HG03095 (cell line): ENCODE measurements at regions not wholly inside any gene's neighbourhood (a gene's known extent, or its start where the extent isn't known, plus 50 kb on each side); places are given as distances from the start of the nearest gene placed in this dataset.

Source experiments
- ATAC-seq: cut with Tn5 transposase; IDR thresholded peaks from one replicate; pipeline ENCODE4 v1.9.1; 2021; ENCODE audit warnings: moderate library complexity; ENCODE audit not compliant: unreplicated experiment

DNA sequence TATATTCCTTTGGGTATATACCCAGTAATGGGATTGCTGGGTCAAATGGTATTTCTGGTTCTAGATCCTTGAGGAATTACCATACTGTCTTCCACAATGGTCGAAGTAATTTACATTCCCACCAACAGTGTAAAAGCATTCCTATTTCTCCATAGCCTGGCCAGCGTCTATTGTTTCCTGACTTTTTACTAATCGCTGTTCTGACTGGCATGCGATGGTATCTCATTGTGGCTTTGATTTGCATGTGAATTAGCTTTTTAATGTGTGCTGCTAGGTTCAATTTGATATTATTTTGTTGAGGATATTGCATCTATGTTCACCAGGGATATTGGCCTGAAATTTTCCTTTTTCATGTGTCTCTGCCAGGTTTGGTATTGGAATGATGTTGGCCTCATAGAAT, 67.4 kb upstream of the VRK2 start:
- ATAC-seq, result no peak

DNA sequence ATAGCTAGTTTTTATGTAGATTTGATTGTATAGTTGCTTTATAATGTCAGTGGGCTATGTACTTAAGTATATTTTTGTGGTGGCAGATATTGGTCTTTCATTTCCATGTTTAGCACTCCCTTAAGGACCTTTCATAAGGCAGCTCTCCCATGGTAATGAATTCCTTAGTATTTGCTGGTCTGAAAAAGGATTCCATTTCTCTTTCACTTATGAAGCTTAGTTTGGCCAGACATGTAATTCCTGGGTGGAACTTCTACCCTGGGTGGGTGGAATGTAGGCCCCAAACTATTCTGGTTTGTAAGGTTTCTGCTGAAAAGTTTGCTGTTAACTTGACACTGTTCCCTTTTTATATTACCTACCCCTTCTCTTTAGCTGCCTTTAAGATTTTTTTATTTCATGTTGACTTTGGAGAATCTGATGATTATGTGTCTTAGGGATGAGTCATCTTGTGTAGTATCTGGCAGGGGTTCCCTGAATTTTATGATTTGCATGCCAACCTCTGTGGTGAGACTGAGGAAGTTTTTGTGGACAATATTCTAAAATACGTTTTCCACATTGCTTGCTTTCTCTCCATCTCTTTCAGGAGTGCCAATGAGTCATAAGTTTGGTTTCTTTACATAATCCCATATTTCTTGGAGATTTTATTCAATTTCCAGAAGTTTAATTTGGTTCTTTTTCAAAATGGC, 65.4 kb upstream of the VRK2 start:
- no peak for ATAC-seq

DNA sequence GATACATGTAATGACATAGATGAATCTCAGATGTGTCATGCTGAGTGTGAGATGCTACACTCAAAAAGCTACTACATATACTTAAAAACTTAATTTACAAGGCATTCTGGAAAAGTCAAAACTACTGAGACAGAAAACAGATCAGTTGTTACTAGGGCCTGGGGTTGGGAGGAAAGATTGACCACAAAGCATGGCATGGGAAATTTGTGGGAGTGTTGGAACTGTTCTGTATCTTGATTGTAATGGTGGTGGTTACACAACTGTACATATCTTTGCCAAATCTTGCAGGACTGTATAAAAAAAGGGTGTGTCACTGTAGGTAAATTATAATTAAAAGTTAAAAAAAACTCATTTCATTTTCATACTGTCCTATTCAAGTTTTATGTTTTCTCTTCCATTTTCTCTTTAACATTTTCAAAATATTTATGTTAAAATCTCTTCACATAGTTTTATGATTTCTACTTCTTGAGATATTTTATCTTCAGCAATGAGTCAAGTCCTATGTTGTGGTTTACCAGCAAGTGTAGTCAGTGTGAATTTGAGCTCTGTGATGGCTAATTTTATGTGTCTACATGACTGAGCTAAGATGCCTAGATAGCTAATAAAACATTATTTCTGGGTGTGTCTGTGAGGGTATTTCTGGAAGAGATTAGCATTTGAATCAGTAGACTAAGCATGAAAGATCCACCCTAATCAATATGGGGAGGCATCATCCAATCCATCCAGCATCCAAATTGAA, 58.6 kb upstream of the VRK2 start:
- ATAC-seq, result no peak

DNA sequence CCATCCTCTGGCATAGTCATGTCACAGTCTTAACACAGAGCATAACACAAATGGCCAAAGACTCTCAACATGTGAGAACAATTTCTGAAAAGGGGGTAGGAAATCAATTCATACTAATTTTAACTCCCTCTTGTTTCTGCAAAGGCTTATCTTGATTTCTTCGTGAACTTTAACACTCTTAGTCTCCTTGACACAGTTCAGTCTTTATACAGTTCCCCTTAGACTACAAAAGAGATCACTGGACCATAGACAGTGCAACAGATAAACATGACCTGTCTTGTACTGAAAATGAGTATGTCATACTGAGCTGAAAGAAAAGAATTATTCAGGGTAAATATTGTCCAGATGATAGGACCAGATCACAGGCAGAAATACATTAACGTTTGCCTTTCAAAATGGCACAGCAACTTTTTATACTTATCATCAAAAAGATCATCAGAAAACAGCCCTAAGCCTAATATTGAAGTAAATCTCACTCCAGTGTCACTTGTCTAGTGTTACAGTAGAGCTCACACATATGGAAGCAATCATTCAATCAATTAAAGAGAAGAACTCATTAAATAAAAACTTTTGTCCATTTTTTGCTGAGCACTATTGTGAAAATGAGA, 56.4 kb upstream of the VRK2 start:
- peak; percentile 65 for ATAC-seq
